Renal cortex interstitium (tissue), 11 donors: ENCODE measurements at regions not wholly inside any gene's neighbourhood (a gene's known extent, or its start where the extent isn't known, plus 50 kb on each side); places are given as distances from the start of the nearest gene placed in this dataset.
A peak's percentile ranks its signal among the peaks of the same experiment; 100 is the strongest.

Experiments used
- DNase-seq, 11 donors: peaks; one replicate each; pipeline ENCODE4 v3.0.0-alpha.2; 2013; ENCODE audit warnings: low read depth in 9 of 11, low spot score in 4 of 11; ENCODE audit errors: extremely low read depth in 1 of 11

DNA sequence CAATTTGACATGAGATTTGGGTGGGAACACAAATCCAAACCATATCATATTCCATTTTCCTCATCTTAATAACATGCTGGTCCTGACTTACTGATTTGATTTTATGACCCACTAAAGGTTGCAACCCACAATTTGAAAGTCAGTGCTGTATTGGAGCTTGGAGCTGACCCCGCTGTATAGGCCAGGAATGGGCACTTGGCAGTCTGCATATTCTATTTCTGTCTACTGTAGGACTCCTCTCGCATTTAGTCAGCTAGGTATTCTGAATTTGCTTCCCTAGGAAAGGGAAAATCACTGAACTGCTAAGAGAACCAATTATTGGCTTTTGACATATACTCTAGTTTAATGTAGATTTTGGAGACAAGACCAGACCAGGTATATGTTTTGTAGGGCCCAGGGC lies 157.0 kb downstream of the MFSD1 start:
- no peak for DNase-seq

DNA sequence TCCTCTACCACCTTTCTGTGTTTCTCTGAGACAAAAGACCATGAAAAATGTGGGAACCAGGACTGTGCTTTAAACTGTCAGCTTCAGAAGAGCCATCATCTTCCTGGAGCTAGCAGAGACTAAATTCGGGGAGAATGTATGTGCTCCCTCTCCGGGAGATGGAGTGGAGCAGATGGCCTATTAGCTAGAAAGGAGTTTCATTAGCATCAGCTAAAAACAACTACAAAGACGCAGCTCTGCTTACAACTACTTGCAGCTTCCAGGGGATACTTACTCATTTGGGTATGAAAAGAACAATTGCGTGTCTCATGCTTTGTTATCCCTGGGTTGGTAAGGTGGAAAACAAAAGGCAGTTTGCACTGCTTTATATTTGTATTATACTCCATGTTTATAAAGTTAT lies 159.6 kb downstream of the MFSD1 start:
- no peak for DNase-seq

DNA sequence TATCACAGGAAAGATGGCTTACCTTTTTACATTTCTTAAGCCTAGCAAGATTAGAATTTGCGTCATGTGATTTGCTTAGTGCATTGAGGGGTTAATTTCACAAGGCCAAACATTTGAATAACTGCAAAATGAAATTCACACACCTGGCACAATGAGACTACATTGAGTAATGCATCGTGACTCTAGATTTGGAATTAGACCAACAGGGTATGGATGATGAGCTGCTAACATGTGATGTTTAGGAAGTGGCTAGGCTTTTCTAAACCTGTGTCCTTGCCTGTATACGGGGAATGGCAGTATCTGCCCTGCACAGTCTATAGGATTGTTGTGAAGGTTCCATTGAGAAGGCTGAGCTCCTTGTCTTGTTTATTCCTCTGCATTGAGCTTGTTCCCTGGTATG lies 160.1 kb downstream of the MFSD1 start:
- no peak for DNase-seq

DNA sequence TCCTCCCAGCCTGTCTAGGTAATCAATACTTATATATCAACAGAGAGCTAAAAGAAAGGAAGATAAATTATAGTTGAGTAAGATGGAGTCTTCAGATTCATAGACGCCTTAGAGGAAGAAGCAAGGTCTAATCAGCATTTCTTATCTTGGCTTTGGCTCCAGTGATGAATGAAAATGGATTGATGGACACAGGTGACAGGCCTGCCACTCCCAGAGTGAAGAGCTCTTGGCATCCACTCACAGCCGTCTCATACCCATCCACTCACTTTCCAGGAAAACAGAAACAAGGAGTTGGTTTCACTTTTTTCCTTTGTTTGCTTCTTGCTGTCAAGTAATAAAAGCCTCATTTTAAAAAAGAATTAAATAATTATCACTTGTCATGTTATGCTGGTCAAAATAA lies 168.2 kb downstream of the MFSD1 start:
- DNase-seq, result no peak

DNA sequence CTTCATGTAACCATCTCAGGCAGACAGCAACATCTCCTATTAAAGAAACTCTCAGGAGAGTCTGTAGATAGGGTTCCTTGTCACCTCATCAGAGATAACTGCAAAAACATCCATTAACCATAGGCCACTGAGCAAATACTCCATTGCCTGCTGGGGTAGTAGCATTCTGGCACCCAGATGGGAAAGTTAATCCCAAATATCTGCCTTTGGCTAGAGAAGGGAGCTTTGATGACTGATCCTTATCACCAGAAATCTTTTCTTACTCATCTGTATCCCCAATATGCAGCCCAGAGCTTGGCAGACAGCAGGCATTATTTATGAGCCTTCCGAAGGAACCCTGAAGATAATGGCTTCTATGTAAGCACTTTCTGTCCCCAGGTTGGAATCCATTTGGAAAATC lies 173.1 kb downstream of the MFSD1 start:
- no peak for DNase-seq

DNA sequence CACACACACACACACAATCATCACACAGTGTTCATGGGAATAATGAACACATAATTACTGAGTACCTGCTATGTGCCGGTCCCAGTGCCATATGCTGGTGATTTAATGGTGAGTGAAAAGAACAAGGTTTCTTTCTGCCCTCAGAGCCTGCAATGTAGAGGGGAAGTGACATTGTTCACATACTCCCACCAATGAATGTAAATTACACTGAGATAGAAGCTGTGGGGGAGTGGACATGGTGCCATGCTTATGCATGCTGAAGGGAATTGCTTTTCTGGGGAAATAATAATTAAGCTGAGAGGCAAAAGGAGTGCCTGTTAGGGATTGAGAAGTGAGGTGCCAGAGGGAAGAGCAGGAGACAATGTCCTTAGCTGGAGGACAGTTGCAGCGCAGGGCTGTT lies 175.1 kb downstream of the MFSD1 start:
- DNase-seq, result peak in 9 of 11 donors; percentile 2 to 46 (median 10)

DNA sequence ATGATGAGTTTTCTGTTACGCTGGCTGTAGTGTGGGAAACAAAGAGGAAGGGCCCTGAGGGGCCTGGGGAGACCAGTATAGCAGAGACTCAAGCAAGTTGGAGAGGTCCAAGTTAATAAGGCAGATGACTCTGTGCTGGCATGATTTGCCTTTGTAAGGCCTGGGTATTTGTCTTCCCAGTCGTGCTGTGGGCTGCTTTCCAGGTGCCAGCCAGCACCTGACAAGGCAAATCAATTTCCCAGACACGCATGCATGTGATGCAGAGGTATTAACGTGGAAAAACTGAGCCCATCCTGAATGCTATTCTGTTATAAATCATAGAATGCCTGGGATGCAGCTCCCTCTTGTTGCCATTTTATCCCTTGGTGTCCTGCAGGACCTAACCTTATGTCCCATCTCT lies 175.6 kb downstream of the MFSD1 start:
- no peak for DNase-seq

DNA sequence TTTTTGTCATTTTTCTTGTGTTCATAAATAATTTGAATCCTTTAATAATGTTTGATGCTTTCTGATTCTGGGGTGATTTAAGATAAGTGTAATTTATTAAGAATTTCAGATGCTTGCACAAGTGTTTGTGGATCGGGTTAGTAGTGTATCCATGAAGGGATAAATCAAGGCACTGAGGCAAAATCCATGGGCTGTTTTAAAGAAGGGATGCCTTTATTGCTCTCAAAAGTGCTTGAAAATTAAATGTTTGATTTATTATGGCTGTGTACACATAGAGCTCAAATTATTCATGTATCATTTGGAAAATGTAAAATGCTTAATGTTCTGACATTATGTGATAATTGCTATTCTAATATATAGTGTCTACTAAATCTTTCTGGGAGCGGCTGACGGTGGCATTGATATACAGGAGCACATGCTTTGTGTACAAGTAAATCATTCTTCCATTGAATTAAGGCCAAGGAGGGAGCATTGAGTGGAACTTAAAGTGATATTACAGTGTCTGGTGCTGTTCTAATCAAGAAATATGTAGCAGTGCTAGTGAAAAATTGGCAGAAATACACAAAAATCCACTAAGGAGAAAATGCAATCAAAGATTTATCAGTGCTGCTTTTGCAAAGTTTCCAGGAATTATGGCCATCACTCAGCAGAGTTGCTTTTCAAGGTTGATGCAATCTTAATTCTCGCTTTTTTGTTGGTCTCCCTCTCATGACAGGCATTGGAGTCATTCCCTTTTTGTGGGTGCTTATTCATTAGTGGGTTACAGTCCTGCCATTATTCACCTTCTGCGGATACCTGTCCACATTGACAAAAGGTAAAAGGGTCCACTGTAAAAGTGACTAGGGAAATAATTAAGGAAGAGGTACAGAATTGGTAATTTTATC lies 181.6 kb downstream of the MFSD1 start:
- DNase-seq, result no peak

DNA sequence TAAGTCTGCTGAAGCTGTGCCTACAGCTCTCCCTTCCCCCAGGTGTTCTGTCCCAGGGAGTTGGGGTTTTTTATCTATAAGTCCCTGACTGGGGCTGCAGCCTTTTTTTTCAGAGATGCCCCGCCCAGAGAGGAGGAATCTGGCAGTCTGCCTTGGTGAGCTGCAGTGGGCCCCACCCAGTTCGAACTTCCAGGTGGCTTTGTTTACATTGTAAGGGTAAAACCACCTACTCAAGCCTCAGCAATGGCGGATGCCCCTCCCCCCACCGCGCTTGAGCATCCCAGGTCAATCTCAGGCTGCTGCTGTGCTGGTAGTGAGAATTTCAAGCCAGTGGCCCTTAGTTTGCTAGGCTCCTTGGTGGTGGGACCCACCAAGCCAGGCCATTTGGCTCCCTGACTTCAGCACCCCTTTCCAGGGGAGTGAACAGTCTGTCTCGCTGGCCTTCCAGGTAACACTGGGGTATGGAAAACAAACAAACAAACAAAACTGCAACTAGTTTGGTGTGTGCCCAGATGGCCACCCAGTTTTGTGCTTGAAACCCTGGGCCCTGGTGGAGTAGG lies 189.4 kb downstream of the MFSD1 start:
- DNase-seq, result no peak

DNA sequence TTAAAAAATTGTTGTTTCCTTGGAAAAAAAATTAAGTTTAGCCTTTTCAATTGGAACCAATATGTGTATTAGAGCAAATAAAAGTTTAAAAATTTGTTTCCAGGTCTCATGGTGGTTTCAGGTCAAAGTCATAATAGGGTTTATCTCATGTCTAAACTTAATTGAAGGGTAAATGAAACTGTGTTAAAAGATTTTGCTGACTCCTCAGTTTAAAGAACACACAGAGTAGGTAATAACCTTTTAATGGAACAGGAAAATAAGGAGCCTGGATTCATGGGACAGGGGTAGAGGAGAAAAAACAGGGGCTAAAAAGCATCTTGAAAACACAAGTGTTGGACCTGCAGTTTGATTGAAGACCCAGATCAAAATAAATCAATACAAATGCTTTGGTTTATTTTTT lies 190.6 kb downstream of the MFSD1 start:
- DNase-seq, result no peak

DNA sequence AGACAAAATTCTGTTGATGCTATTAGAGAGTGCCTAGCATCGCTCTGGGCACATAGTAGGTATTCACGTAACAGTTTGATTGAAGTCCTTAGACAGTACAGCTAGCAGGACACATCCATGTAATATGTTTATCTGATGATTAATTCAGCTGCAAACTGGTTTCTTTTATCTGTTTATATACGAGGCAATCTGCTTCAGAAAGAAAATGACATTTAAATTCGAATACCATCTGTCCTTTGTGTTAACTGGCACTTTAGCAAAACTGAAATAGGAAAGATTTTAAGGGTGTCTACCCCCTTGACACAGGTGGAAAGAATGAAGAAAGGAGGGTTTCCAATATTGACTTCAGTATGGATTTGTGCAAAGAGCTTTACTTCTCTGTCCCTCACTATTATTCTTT lies 192.5 kb downstream of the MFSD1 start:
- no peak for DNase-seq

DNA sequence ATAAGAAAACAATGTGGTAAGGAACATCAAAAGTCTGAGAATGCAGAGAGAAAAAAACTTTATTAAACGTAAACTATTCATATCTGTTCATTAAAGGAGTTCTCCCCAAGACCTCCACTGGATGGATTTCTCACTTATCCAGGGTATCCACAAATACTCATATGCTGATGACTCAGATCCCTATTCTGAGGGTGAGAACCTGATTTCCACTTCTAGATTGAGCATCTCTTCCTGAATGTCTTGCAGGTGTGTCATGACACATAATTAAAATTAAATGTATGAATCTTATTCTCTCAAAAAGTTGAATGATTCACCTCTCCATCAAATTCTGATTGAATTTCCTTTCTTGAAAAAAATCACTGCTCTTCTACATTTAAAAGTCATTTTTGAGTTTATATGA lies 199.9 kb downstream of the MFSD1 start:
- DNase-seq, result no peak

DNA sequence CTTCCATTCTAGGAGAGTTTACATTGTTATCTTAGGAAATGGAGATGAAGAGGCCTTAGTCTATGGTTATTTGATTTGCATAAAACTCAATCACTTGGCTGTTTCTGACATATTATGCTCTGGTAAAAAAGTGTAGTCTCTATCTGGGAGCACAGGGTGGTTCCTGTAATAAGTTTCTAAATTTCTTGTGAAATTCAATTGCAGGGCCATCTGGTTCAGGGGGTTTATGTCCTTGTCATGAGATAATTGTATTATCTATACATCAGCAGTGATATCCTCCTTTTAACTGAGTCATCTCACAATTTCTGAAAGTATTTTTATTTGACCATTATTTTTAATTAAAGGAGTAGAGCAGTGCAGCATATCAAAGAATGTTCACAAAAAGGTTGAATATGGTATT lies 203.3 kb downstream of the MFSD1 start:
- no peak for DNase-seq

DNA sequence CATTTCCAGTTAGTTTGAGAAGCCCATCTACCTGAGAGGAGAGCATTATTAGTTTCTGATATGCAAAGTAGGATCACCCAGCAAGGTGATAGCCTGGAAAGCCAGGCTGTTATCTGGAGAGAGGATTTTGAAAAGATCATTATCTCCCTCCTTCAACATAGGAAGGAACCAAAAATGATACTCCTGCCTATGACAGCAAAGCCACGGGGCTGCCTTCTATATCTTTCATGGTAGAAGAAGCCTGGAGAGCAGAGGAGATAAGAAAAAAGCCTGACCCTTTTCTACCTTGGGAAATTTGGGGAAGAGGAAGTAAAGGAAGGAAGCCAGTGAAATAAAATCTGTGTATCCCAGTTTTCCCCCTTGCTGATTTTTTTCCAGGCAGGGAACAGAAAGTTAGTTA lies 205.5 kb downstream of the MFSD1 start:
- DNase-seq, result no peak

DNA sequence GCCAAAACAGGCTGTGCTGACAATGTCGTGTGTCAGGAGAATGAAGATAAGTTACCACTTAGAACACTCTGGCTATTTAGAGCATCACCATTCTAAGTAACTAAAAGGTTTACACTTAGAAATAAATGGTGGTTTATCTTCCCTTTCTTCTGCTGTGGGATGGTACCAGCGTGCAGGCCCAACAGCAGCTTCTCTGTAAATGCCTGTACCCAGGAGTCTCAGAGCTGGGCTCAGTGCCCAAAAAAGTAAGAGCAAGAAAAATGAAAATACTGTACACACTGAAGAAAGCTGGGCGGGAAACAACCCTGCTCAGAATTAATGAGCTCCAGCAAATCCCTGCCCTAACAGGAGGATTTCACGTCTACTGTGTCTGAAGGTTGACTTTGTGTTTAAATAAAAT lies 206.5 kb downstream of the MFSD1 start:
- no peak for DNase-seq

DNA sequence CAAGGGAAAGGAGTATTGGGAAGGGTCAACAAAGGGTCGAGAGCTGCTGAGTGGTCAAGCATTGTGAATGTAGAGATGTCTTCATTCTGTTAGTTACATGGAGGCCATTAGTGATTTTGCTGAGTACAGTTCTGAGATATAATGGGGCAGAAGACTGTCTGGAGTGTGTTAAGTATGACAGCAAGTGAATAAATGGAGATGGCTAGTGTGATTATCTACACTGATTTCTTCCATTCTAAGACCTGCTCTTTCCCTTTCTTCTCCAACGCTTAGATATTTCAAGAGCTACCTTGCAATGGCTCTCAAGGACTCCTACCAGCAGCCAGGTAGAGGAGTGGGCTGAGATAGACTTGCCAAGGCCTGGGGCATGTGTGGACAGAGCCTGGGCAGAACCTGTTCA lies 216.5 kb downstream of the MFSD1 start:
- DNase-seq, result no peak

DNA sequence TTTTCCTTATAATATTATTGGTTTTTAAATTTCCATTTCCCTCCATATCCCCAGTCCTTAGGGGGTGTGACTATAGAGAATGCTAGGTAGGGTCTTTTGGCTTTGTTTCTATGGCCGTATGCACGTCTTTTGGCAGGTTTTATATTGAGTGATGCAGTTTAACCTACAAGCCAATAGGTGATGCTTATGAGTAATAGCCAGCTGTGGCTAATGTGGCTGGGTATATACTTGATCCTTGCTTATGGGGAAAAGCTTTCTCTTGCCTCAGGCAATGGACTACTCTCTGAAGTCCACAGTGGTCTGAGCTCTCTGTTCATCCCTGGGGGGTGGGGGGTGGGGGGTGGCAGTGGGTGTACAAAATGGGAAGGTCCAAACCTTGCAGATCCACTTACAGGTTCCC lies 223.9 kb downstream of the MFSD1 start:
- DNase-seq, result no peak

DNA sequence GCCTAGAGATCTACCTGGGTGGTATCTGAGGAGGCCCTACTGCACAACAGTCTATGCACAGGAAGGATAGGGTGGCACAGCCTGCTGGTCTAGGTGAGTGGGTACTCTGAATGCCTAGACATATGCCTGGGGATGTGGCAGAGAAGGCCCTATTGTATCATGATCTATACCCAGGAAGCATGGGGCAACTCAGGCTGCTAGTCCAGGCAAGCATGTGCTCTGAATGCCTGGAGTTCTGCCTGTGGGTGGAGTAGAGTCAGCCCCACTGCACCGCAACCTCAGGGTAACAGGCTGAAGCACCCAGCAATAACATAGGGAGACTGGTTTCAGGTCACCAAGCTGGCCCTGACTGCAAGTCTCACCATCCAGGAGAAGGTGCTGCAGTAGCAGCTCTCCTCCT lies 224.7 kb downstream of the MFSD1 start:
- no peak for DNase-seq

DNA sequence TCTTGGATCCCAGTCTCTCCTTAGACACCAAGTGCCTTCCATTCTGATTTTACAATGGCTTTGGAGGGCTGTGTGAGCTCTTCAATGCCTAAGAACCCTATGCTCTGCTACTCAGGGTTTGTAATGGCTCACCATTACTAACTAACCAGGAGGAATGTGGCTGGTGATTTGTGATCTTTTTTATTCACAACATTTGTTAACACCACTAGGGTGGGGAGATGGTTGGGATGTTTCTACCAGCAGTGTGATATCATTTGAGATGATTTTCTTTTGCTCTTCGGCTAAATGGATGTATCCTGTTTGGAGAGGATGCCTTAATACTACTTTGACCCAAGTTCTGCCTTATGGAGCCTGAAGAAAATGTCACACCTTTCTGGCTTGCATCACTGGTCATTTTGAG lies 226.9 kb downstream of the MFSD1 start:
- no peak for DNase-seq

DNA sequence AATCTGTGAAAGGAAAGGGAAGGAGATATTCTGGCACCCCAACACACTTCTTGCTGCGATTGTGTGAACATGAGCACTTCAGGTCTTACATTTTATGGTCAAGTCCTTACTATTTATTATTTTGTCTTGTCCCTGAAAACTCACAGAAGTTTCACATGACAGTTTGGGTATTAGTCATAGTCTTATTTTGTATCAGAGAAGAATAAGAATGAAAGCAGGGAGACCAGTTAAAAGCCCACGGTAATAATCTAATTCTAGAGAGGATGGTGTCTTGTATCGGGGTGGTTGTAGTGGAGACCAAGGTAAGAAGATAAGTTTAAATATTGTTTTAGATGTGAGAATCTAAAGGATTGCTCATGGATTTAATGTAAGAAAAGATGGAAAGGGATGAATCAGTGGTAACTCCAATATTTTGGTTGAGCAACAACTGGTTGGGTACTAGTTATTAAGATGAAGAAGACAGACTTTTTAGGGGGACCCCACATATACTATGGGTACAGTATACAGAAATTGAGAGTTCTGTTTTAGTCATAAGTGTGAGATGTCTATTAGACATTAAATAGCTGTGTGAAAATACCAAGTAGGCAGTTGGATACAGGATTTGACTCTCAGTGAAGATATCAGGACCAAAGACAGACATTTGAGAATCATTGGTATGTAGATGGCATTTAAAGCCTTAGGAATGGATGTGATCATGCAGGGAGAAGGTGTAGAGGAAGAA lies 227.6 kb downstream of the MFSD1 start:
- DNase-seq, result no peak
